Left lung (tissue), 4 donors: ENCODE measurements at regions not wholly inside any gene's neighbourhood (a gene's known extent, or its start where the extent isn't known, plus 50 kb on each side); places are given as distances from the start of the nearest gene placed in this dataset.

Source experiments
- ATAC-seq: fragments of 200-7000 bp; cut with Tn5 transposase; one replicate; pipeline ENCODE4 v1.9.1; 2020; ENCODE audit warnings: moderate library complexity
- DNase-seq, 4 donors: peaks; one replicate each; pipeline ENCODE4 v3.0.0-alpha.2; 2013 to 2020
- H3K27ac ChIP-seq, 2 donors: fragments of 200-600 bp; sonication (generic) in 1 of 2; one replicate each; pipeline versions ENCODE4 v1.5.0 to v1.8.0; 2020 to 2021
- H3K27me3 ChIP-seq, 2 donors: fragments of 200-600 bp; sonication (generic) in 1 of 2; one replicate each; pipeline versions ENCODE4 v1.5.0 to v1.8.0; 2020 to 2021
- H3K36me3 ChIP-seq, 2 donors: fragments of 200-600 bp; sonication (generic) in 1 of 2; one replicate each; pipeline versions ENCODE4 v1.5.0 to v1.8.0; 2020 to 2021
- H3K4me1 ChIP-seq, 2 donors: fragments of 200-600 bp; one replicate each; pipeline ENCODE4 v1.8.0; 2021
- H3K4me3 ChIP-seq, 2 donors: fragments of 200-600 bp; sonication (generic) in 1 of 2; one replicate each; pipeline versions ENCODE4 v1.5.0 to v1.8.0; 2020 to 2021; ENCODE audit warnings: mild to moderate bottlenecking in 1 of 2
- H3K9me3 ChIP-seq, 2 donors: fragments of 200-600 bp; sonication (generic) in 1 of 2; one replicate each; pipeline versions ENCODE4 v1.5.0 to v1.8.0; 2020 to 2021
- CTCF ChIP-seq, 2 donors: fragments of 200-600 bp; sonication (generic) in 1 of 2; IDR thresholded peaks; one replicate each; pipeline versions ENCODE4 v1.5.0 to v1.8.0; 2021; ENCODE audit warnings: antibody characterized with exemption in 2 of 2
- intact Hi-C, 2 donors: fragments of 100-400 bp; cut with DNase I; formaldehyde crosslinking; loops; one replicate each; pipeline versions ENCODE4 v1.11.2 to v1.14.2; 2022
- donor health status: DM: no; HTN: yes; CAD: no.
- donor health status: DM: no; HTN: no; CAD: no.

GRCh38 chr4:129908117-129908516 lies 812.2 kb downstream of the C4orf33 start:
- DNase-seq (no peak), ATAC-seq (no peak)
- Histone ChIP-seq H3K9me3 (no peaks in the 10 kb centered on the region), H3K36me3 (no peaks in the 10 kb centered on the region), H3K4me3 (no peak overlapping the region), H3K27me3 (no peaks in the 10 kb centered on the region), H3K27ac (no peak overlapping the region), H3K4me1 (no peaks in the 10 kb centered on the region)
- intact Hi-C loops = no loop called here
- no peak for TF ChIP-seq CTCF (IDR thresholded peaks at IDR 0.05)

GRCh38 chr4:129916991-129917390 lies 821.0 kb downstream of the C4orf33 start:
- no peak for TF ChIP-seq CTCF (IDR thresholded peaks at IDR 0.05)
- no peaks in the 10 kb centered on the region for H3K4me1 ChIP-seq
- intact Hi-C loops = no loop called here
- no peak overlapping the region for H3K27ac ChIP-seq
- H3K27me3 ChIP-seq = no peaks in the 10 kb centered on the region
- no peak overlapping the region for H3K4me3 ChIP-seq
- DNase-seq (no peak), ATAC-seq (no peak)
- no peaks in the 10 kb centered on the region for H3K36me3 ChIP-seq
- H3K9me3 ChIP-seq = no peaks in the 10 kb centered on the region

GRCh38 chr4:129917651-129918050 lies 821.7 kb downstream of the C4orf33 start:
- H3K27me3 ChIP-seq = no peaks in the 10 kb centered on the region
- H3K9me3 ChIP-seq = no peaks in the 10 kb centered on the region
- no peaks in the 10 kb centered on the region for H3K36me3 ChIP-seq
- TF ChIP-seq CTCF (IDR thresholded peaks at IDR 0.05) = no peak
- intact Hi-C loops = no loop called here
- no peak overlapping the region for H3K4me3 ChIP-seq
- DNase-seq (no peak), ATAC-seq (no peak)
- no peak overlapping the region for H3K27ac ChIP-seq
- no peaks in the 10 kb centered on the region for H3K4me1 ChIP-seq

- H3K4me1 ChIP-seq = no peaks in the 10 kb centered on the region
- peak in 1 of 4 donors; percentile 1 for DNase-seq
- H3K27ac ChIP-seq = no peak overlapping the region
- H3K9me3 ChIP-seq = no peaks in the 10 kb centered on the region
- no peaks in the 10 kb centered on the region for H3K27me3 ChIP-seq
- TF ChIP-seq CTCF (IDR thresholded peaks at IDR 0.05) = no peak
- no peak overlapping the region for H3K4me3 ChIP-seq
- intact Hi-C loops = no loop called here
- ATAC-seq = no peak
- no peaks in the 10 kb centered on the region for H3K36me3 ChIP-seq
Measured at GRCh38 chr4:129926936-129927335, 831.0 kb downstream of the C4orf33 start.

- intact Hi-C loops = no loop called here
- no peak for TF ChIP-seq CTCF (IDR thresholded peaks at IDR 0.05)
Measured at GRCh38 chr4:129929052-129929451, 833.1 kb downstream of the C4orf33 start.

More at GRCh38 chr4:129929052-129929451, 833.1 kb downstream of the C4orf33 start:
- DNase-seq (no peak), ATAC-seq (no peak)
- Histone ChIP-seq H3K27ac (no peak overlapping the region), H3K4me3 (no peak overlapping the region), H3K4me1 (no peaks in the 10 kb centered on the region), H3K9me3 (no peaks in the 10 kb centered on the region), H3K27me3 (no peaks in the 10 kb centered on the region), H3K36me3 (no peaks in the 10 kb centered on the region)
